GM21447 (cell line): ENCODE measurements at regions not wholly inside any gene's neighbourhood (a gene's known extent, or its start where the extent isn't known, plus 50 kb on each side); places are given as distances from the start of the nearest gene placed in this dataset.
"Not testable (repeated sequence)": the region's sequence is repeated elsewhere in the genome, so short reads cannot be mapped to it uniquely, and the experiment has no call there.

Source experiments
- ATAC-seq: cut with Tn5 transposase; IDR thresholded peaks from one replicate; pipeline ENCODE4 v1.9.1; 2021; ENCODE audit not compliant: unreplicated experiment

GRCh38 chr13:76663592-76664335 lies 222.4 kb downstream of the KCTD12 start:
- ATAC-seq, result no peak

GRCh38 chr13:76659074-76659473 lies 227.1 kb downstream of the KCTD12 start:
- ATAC-seq, result not testable (repeated sequence)

GRCh38 chr13:76656500-76656899 lies 229.7 kb downstream of the KCTD12 start:
- ATAC-seq, result no peak

- no peak for ATAC-seq
Observed at GRCh38 chr13:76656056-76656455, 230.1 kb downstream of the KCTD12 start.

- ATAC-seq, result no peak
Observed at GRCh38 chr13:76654263-76654662, 231.9 kb downstream of the KCTD12 start.

GRCh38 chr13:76651286-76651685 lies 234.9 kb downstream of the KCTD12 start:
- ATAC-seq, result no peak

GRCh38 chr13:76647550-76647949 lies 238.7 kb downstream of the KCTD12 start:
- no peak for ATAC-seq

- ATAC-seq, result no peak
Observed at GRCh38 chr13:76646946-76647345, 239.3 kb downstream of the KCTD12 start.

GRCh38 chr13:76645632-76646031 lies 240.6 kb downstream of the KCTD12 start:
- no peak for ATAC-seq

- no peak for ATAC-seq
Observed at GRCh38 chr13:76644906-76645305, 241.3 kb downstream of the KCTD12 start.

- ATAC-seq, result no peak
Observed at GRCh38 chr13:76643596-76643995, 242.6 kb downstream of the KCTD12 start.

- ATAC-seq, result no peak
Observed at GRCh38 chr13:76641056-76641455, 245.1 kb downstream of the KCTD12 start.

- no peak for ATAC-seq
Observed at GRCh38 chr13:76638882-76639281, 247.3 kb downstream of the KCTD12 start.

GRCh38 chr13:76638181-76638580 lies 248.0 kb downstream of the KCTD12 start:
- no peak for ATAC-seq

- ATAC-seq, result no peak
Observed at GRCh38 chr13:76637641-76638141, 248.5 kb downstream of the KCTD12 start.

GRCh38 chr13:76636829-76637228 lies 249.4 kb downstream of the KCTD12 start:
- ATAC-seq, result no peak

- no peak for ATAC-seq
Observed at GRCh38 chr13:76635232-76636230, 250.7 kb downstream of the KCTD12 start.

GRCh38 chr13:76634431-76635191 lies 251.6 kb downstream of the KCTD12 start:
- ATAC-seq, result no peak

- ATAC-seq, result no peak
Observed at GRCh38 chr13:76632401-76633044, 253.7 kb downstream of the KCTD12 start.

- ATAC-seq, result no peak
Observed at GRCh38 chr13:76630629-76631230, 255.5 kb downstream of the KCTD12 start.
